HG03064 (cell line): ENCODE measurements at regions not wholly inside any gene's neighbourhood (a gene's known extent, or its start where the extent isn't known, plus 50 kb on each side); places are given as distances from the start of the nearest gene placed in this dataset.
A peak's percentile ranks its signal among the peaks of the same experiment; 100 is the strongest.
"Not testable (repeated sequence)": the region's sequence is repeated elsewhere in the genome, so short reads cannot be mapped to it uniquely, and the experiment has no call there.

ENCODE experiments used
- ATAC-seq: cut with Tn5 transposase; IDR thresholded peaks from one replicate; pipeline ENCODE4 v1.9.1; 2021; ENCODE audit warnings: low read depth; ENCODE audit not compliant: unreplicated experiment

GRCh38 chr16:29355339-29356059 lies 51.0 kb downstream of the NPIPB11 start:
- not testable (repeated sequence) for ATAC-seq

DNA sequence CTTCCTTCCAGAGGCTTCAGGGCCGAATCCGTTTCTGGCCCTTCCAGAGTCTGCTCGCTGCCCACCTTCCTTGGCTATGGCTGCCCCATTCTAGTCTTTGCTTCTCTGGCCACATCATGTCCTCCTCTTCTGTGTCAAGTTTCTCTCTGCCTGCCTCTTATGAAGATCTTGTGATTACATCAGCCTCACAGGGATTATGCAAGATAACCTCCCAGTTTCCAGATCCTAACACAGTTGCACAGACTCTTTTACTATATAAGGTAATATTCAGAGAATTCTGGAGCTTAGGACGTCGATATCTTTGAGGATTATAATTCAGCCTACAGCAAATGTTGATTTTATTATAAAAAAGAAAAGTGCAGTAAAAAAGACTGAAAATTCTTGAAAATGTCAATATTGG lies 52.1 kb downstream of the NPIPB11 start:
- ATAC-seq, result not testable (repeated sequence)

DNA sequence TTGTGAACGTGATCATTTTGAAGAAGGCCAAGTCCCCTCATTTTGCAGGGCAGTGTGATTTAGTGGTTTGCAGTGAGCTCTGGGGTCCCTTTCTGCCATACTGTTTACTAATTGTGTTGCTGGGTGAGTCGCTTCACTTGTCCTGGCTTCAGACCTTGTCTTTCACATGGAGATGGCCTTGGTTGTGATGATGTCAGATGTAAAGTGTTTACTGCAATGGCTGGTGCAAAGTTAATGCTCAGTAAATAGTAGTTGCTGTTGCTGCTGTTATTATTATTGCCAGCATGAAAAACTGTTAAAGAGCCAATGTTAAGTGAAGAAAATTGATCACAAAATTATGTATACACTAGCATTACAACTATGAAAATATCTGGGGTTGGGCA lies 53.9 kb downstream of the NPIPB11 start:
- not testable (repeated sequence) for ATAC-seq

DNA sequence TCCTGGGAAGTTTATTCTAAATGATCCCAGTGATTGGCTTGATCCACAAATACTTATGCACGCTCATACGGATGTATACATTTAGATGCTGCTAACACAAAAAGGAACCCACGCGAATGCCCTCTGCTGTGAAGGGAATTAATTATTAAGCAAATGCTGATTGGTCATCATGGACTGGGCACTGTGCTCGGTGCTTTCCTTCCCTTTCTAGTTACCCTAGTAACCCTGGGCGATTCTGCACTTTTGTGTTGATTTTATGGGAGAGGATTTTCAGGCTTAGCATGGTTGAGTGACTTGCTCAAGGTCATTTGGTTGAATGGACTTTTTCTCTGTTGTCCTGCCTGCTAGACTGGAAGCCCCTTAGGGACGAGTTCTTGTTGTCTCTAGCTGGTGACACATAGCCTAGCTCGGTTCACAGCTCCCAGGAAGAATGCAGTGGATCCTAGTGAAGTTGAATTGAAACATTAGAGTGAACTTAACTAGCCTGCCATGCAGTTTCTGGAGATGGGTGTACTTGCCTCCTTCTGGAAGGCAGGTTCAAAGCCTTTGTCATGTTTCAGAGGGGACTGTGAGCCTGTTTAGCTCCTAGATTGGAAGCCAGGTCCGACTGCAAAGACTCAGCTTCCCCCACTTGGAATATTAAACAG lies 54.4 kb downstream of the NPIPB11 start:
- not testable (repeated sequence) for ATAC-seq

DNA sequence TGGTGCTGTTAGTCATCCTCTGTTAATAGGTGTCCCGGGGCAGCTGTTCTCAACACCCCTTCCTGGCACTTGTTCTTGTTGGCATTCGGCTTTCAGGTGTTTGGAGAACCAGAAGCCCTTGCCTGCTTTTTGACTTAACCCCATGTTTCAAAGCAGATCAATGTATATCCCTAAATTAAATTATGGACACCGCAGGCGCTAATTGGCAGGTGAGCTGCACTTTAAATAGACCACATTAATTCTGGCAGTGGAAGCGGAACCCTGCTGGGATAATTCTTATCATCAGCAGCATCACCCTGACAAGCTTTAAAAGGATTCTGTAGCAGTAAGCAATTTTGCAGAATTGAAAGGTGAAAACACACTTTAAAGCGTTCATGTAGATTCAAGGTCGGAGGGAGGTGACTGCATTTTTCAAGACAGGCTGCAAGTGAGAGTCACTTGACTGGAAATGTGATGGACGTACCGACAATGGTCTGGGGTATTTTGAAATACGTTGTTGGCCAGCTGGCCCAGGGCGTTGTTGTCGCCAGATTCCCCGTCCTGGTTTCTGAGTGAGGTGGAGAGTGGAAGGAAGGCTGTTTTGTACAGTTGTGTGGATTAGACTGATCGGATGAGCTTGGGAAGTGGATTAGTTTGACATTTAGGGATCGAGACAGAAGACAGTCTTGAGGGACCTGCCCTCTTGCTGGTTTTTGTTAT lies 55.1 kb downstream of the NPIPB11 start:
- ATAC-seq, result not testable (repeated sequence)

DNA sequence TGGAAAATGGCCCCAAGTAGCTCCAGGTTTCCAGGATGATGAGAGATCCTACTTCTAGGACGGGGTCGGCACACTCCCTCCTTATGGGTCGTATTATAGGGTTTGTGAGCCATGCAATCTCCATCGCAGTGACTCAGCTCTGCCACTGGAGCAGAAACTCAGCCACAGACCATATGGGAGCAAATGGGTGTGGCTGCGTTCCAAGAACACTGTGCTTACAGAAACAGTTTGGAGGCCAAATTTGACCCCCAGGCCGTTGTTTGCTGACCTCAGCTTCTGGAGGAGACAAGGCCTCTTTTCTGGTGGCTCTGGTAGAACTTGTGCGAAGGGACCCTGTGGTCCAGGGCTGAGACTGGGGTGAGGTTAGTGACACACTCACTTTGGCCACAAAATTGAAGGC lies 56.5 kb downstream of the NPIPB11 start:
- not testable (repeated sequence) for ATAC-seq

DNA sequence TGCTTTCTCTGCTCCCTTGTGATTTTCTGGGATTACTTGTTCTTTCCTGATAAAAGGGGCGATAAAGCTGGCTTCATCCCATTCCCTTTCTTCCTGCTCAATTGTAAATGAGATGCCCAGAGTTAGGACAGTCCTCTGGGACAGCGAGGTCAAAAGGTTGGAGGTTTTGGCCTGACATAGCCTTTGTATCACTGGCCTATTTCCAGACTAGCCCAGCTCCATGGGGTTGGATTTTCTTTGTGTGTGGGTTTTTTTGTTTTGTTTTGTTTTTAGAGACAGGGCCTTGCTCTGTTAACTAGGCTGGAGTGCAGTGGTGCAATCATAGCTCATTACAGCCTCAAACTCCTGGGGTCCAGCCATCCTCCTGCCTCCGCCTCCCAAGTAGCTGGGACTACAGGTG lies 57.8 kb downstream of the NPIPB11 start:
- ATAC-seq, result not testable (repeated sequence)

- ATAC-seq, result not testable (repeated sequence)
Observed at GRCh38 chr16:29348123-29348690, 58.3 kb downstream of the NPIPB11 start.

- not testable (repeated sequence) for ATAC-seq
Observed at GRCh38 chr16:29346796-29347580, 59.5 kb downstream of the NPIPB11 start.

DNA sequence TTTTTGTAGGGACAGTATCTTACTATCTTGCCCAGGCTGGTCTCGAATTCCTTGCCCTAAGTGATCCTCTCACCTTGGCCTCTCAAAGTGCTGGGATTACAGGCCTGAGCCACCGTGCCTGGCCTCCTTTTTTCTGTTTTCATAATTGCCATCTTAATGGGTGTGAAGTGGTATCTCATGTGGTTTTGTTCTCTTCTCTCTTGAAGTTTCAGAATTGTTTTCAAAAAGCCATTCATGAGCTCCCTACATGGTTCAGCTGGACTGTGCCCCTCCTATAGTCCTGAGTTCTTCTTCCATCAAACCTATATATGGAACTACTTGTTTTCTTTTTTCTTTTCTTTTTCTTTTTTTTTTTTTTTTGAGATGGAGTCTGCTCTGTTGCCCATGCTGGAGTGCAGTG lies 60.3 kb downstream of the NPIPB11 start:
- not testable (repeated sequence) for ATAC-seq

- not testable (repeated sequence) for ATAC-seq
Observed at GRCh38 chr16:29342937-29343336, 63.6 kb downstream of the NPIPB11 start.

- not testable (repeated sequence) for ATAC-seq
Observed at GRCh38 chr16:29340779-29341438, 65.6 kb downstream of the NPIPB11 start.

GRCh38 chr16:29340235-29340634 lies 66.3 kb downstream of the NPIPB11 start:
- ATAC-seq, result not testable (repeated sequence)

DNA sequence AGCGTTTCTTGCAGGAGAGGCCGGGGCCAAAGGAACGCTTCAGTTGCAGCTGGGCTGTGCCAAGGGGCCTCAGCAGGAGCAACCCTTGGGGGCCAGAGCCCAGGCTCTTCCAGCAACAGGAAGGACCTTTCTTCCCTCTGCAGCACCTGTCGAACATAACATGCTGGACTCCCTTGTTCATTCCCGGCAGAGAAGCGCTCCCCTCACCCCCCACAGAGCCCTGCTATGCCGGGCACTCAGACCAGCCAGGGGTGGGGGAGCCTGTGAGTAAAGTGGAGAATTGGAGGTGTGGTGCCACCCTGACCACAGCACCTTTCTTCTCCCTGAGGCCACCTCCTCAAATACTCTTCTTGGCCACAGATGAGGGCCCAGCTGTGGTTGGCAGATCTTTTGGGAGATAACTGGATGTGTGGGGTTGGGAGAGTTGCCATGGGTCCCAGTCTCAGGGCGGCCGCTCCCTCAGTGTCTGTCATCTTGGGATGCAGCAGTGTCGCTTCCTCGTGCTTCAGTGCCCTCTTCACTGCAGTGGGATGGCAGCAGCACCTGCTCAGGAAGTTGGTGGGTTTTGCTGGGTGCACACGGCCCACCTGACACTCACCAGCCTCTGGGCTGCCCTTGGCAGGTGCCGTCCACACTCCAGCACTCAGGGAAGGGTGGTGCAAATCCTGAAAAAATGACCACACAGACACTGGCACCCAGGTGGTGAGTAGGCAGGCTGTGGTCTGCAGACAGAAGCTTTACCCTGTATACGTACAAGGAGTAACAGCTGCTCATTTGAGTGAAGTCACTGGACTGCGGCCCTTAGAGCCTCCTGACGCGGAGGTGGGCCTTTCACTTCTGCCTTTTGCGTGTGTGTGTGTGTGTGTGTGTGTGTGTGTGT lies 67.5 kb downstream of the NPIPB11 start:
- peak; percentile 53 for ATAC-seq

- ATAC-seq, result not testable (repeated sequence)
Observed at GRCh38 chr16:29337385-29337901, 69.1 kb downstream of the NPIPB11 start.

DNA sequence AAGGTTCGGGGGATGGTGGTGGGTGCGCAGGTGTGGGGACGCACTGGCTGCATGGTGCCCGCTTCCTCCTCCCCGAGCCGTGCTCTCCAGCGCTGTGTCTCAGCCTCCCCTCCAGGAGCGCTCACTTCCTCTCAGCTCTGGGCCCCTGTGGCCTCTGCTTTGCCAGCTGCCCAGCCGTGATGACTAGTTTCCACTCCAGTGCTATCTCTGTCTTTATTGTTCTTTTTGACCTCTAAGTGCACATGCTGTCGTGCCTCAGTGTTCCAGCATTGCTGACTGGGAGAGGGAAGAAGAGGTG lies 71.0 kb downstream of the NPIPB11 start:
- ATAC-seq, result not testable (repeated sequence)

DNA sequence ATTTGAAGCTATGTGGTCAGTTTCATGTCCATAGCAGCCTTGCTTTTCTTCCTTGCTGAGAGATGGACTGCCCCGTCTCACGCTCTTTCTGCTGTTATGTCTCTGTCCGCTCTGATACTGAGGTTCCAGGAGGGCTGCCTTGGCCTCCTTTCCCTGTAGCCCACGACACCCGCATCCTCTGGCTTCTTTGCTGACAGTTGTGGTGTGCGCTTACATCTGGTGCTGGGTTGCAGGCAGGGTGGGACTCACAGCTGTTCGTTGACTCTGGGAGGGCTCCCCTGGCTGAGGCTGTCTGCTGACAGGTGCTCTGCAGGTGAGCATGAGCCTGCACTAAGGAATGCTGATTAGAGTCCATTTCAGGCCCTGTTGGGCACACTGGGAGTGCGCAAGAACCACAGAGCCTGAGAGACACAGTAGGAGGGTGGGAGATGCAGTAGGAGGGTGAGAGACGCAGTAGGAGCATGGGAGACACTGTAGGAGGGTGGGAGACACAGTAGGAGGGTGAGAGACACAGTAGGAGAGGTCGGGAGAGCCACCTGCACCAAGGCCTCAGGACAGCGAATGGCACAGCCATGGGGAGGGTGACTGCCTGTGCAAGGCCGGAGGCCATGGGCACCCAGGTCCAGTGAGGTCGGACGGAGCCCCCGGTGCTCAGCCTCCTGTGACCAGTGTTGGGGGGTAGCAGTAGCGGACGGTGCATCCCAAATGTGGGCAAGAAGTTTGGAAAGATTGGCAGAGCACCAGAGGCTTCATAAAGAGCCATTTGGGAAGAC lies 71.5 kb downstream of the NPIPB11 start:
- not testable (repeated sequence) for ATAC-seq

- ATAC-seq, result not testable (repeated sequence)
Observed at GRCh38 chr16:29333492-29334097, 72.9 kb downstream of the NPIPB11 start.
